B cell (primary cell): ENCODE measurements at regions not wholly inside any gene's neighbourhood (a gene's known extent, or its start where the extent isn't known, plus 50 kb on each side); places are given as distances from the start of the nearest gene placed in this dataset.
A peak's percentile ranks its signal among the peaks of the same experiment; 100 is the strongest.

Source experiments
- ATAC-seq: fragments of 200-7000 bp; cut with Tn5 transposase; one replicate; pipeline ENCODE4 v1.10.0; 2021; ENCODE audit warnings: low read depth, mild to moderate bottlenecking, moderate number of reproducible peaks, moderate library complexity
- CTCF ChIA-PET: fragments of 350-600 bp; sonication (Branson Sonifier 250); formaldehyde crosslinking; loops from one replicate; lab custom pipeline; 2021; ENCODE audit warnings: antibody characterized with exemption, inconsistent platforms; lab: Charles Lee
- POLR2A ChIA-PET: fragments of 350-600 bp; sonication (Branson Sonifier 250); formaldehyde crosslinking; loops from one replicate; lab custom pipeline; 2021; ENCODE audit warnings: antibody characterized with exemption; lab: Charles Lee
- DNase-seq: peaks from one replicate; pipeline ENCODE4 v3.0.0; 2013
- H2AFZ ChIP-seq: 2 replicates; pipeline ENCODE4 v1.6.1; 2012; ENCODE audit warnings: mild to moderate bottlenecking, low read depth, low read length; ENCODE audit not compliant: insufficient read depth, poor library complexity, severe bottlenecking
- H3K27ac ChIP-seq, 2 donors: 1 replicate in 1 of 2; 2 replicates in 1 of 2; pipeline ENCODE4 v1.5.1; 2012 to 2013; ENCODE audit warnings: low read length in 2 of 2, mild to moderate bottlenecking in 2 of 2, moderate library complexity in 1 of 2
- H3K27me3 ChIP-seq, 4 experiments: fragments of 200-600 bp in 1 of 4; sonication (generic) in 1 of 4; replicated peaks in 1 of 4; 1 replicate in 2 of 4; 2 replicates in 2 of 4; pipeline versions ENCODE4 v1.6.1 to v1.7.0; 2013 to 2016; ENCODE audit warnings: low read length in 3 of 4, mild to moderate bottlenecking in 2 of 4, mixed read lengths in 1 of 4, moderate library complexity in 1 of 4; ENCODE audit not compliant: insufficient read depth in 4 of 4, control insufficient read depth in 3 of 4; ENCODE audit errors: control extremely low read depth in 1 of 4
- H3K36me3 ChIP-seq, 2 experiments: replicated peaks in 1 of 2; 1 replicate in 1 of 2; 2 replicates in 1 of 2; pipeline versions ENCODE4 v1.6.1 to v1.7.1; 2013; ENCODE audit warnings: low read length in 1 of 2; ENCODE audit not compliant: insufficient read depth in 2 of 2, control insufficient read depth in 1 of 2; ENCODE audit errors: control extremely low read depth in 1 of 2, extremely low read depth in 1 of 2
- H3K4me1 ChIP-seq, 2 donors: fragments of 200-600 bp in 1 of 2; sonication (generic) in 1 of 2; 1 replicate in 1 of 2; 2 replicates in 1 of 2; pipeline versions ENCODE4 v1.5.1 to v1.6.1; 2013 to 2017; ENCODE audit warnings: low read length in 2 of 2; ENCODE audit not compliant: control insufficient read depth in 2 of 2, insufficient read depth in 2 of 2
- H3K4me2 ChIP-seq: replicated peaks from 2 replicates; pipeline ENCODE3; 2012; ENCODE audit warnings: mild to moderate bottlenecking, low read depth, low read length; ENCODE audit not compliant: poor library complexity, severe bottlenecking
- H3K4me3 ChIP-seq, 5 experiments: fragments of 200-600 bp in 1 of 5; sonication (generic) in 1 of 5; 1 replicate in 3 of 5; 2 replicates in 2 of 5; pipeline versions ENCODE4 v1.5.1 to v1.7.0; 2011 to 2016; ENCODE audit warnings: low read length in 4 of 5, mild to moderate bottlenecking in 4 of 5, low read depth in 2 of 5, control low read depth in 1 of 5, moderate library complexity in 1 of 5; ENCODE audit not compliant: insufficient read depth in 1 of 5; ENCODE audit errors: control extremely low read depth in 1 of 5, extremely low read depth in 1 of 5
- H3K79me2 ChIP-seq: fragments of 200-600 bp; sonication (generic); one replicate; pipeline ENCODE4 v1.6.0; 2016; ENCODE audit warnings: low read length; ENCODE audit not compliant: control insufficient read depth, insufficient read depth
- H3K9ac ChIP-seq: fragments of 200-600 bp; sonication (generic); 2 replicates; pipeline ENCODE4 v1.6.1; 2017; ENCODE audit warnings: mild to moderate bottlenecking, low read length, moderate library complexity
- H3K9me3 ChIP-seq, 3 donors: one replicate each; pipeline versions ENCODE4 v1.6.1 to v1.7.1; 2013; ENCODE audit warnings: low read length in 2 of 3; ENCODE audit not compliant: control insufficient read depth in 2 of 3, insufficient read depth in 1 of 3; ENCODE audit errors: control extremely low read depth in 1 of 3
- H4K20me1 ChIP-seq: 2 replicates; pipeline ENCODE4 v1.6.0; 2012; ENCODE audit warnings: mild to moderate bottlenecking, low read length; ENCODE audit not compliant: insufficient read depth, control insufficient read depth, poor library complexity, severe bottlenecking
- H3K27ac Mint-ChIP-seq: one replicate; pipeline ENCODE4 v1.8.0; 2021; ENCODE audit warnings: mixed read lengths
- H3K27me3 Mint-ChIP-seq: one replicate; pipeline ENCODE4 v1.8.0; 2021; ENCODE audit warnings: mixed read lengths
- H3K4me1 Mint-ChIP-seq: one replicate; pipeline ENCODE4 v1.8.0; 2021; ENCODE audit warnings: mixed read lengths
- H3K4me3 Mint-ChIP-seq: one replicate; pipeline ENCODE4 v1.8.0; 2021; ENCODE audit warnings: mixed read lengths
- H3K9me3 Mint-ChIP-seq: one replicate; pipeline ENCODE4 v1.8.0; 2022; ENCODE audit warnings: mixed read lengths; ENCODE audit not compliant: insufficient read depth
- CTCF ChIP-seq: fragments of 200-600 bp; IDR thresholded peaks from one replicate; pipeline ENCODE4 v1.8.0; 2022; ENCODE audit warnings: antibody characterized with exemption, mild to moderate bottlenecking
- EZH2 ChIP-seq: IDR thresholded peaks from 2 replicates; pipeline ENCODE4 v1.6.1; 2012; ENCODE audit warnings: borderline replicate concordance, low read depth, mild to moderate bottlenecking, moderate library complexity, low read length; ENCODE audit not compliant: insufficient read depth, poor library complexity, severe bottlenecking
- WGBS: methylation state at CpG from one replicate; pipeline ENCODE4 v1.1.5; 2013; ENCODE audit warnings: missing lambda C conversion rate; ENCODE audit not compliant: insufficient coverage; 5-methylcytosine and 5-hydroxymethylcytosine counted together
- intact Hi-C: fragments of 100-400 bp; cut with micrococcal nuclease; formaldehyde crosslinking; loops from one replicate; pipeline ENCODE4 v1.10.0; 2022

GRCh38 chrX:120753413-120754251, 122.0 kb downstream of the CT47B1 start:
- Mint-ChIP-seq H3K4me3 (peak overlapping the region; percentile 47), H3K9me3 (no peaks in the 10 kb centered on the region), H3K27me3 (no peaks in the 10 kb centered on the region), H3K27ac (peak overlapping the region; percentile 86), H3K4me1 (peaks cover 92% of the 10 kb centered on the region)
- intact Hi-C loops = loop anchor here (2.0 to 10.0 kb wide), 3 partner anchors 27 to 149 kb away; partner anchors contain the start of gene MCTS1
- peaks cover 91 to 93% of the 10 kb centered on the region in 2 donors for H3K4me1 ChIP-seq
- no peaks in the 10 kb centered on the region for H4K20me1 ChIP-seq
- 7% methylated on average over 6 of the region's 10 CpGs for WGBS
- peak overlapping the region; percentile 10 for H3K9ac ChIP-seq
- H3K9me3 ChIP-seq = no peaks in the 10 kb centered on the region
- peak overlapping the region; percentile 45 for H3K4me2 ChIP-seq
- ATAC-seq (peak; percentile 17), DNase-seq (peak; percentile 64)
- H3K4me3 ChIP-seq = peak overlapping the region in 1 of 5 experiments; percentile 25
- TF ChIP-seq EZH2 (no peak), CTCF (no peak)
- H3K79me2 ChIP-seq = no peaks in the 10 kb centered on the region
- POLR2A ChIA-PET = interaction anchor here (0.9 to 1.2 kb wide), 2 partner anchors 27 to 193 kb away, joined by 5 read pairs; partner anchors contain the start of gene CUL4B
- peak overlapping the region; percentile 5 for H2AFZ ChIP-seq
- H3K36me3 ChIP-seq = no peaks in the 10 kb centered on the region
- H3K27me3 ChIP-seq = no peaks in the 10 kb centered on the region
- H3K27ac ChIP-seq = peak overlapping the region; percentile 87 to 88
- CTCF ChIA-PET = interaction anchor here (1.2 to 2.0 kb wide), 3 partner anchors 16 to 27 kb away, joined by 4 to 10 read pairs (median 6); no protein-coding TSS in a partner anchor
